Erythroblast (primary cell): ENCODE measurements at regions not wholly inside any gene's neighbourhood (a gene's known extent, or its start where the extent isn't known, plus 50 kb on each side); places are given as distances from the start of the nearest gene placed in this dataset.

Experiments
- GATA1 ChIP-seq: IDR thresholded peaks from 2 replicates; pipeline ENCODE4 v1.6.1; 2011; ENCODE audit warnings: low read depth, mild to moderate bottlenecking, control low read depth, low read length, moderate library complexity
- POLR2A ChIP-seq: IDR thresholded peaks from 2 replicates; pipeline ENCODE4 v1.6.1; 2011; ENCODE audit warnings: mild to moderate bottlenecking, low read length

- no peak for TF ChIP-seq POLR2A
- TF ChIP-seq GATA1: no peak
These were observed 250.2 kb downstream of the NUF2 start for GRCh38 chr1:163571950-163572349.
